Thymus (tissue), 11 donors: ENCODE measurements at regions not wholly inside any gene's neighbourhood (a gene's known extent, or its start where the extent isn't known, plus 50 kb on each side); places are given as distances from the start of the nearest gene placed in this dataset.

Experiments
- DNase-seq, 9 donors: peaks; one replicate each; pipeline ENCODE4 v3.0.0-alpha.2; 2013; ENCODE audit warnings: low spot score in 9 of 9, low read depth in 6 of 9, missing footprints in 1 of 9
- H3K27ac ChIP-seq, 2 donors: one replicate each; pipeline ENCODE4 v1.5.1; 2013; ENCODE audit warnings: control low read depth in 1 of 2, low read depth in 1 of 2, low read length in 1 of 2, mild to moderate bottlenecking in 1 of 2, moderate library complexity in 1 of 2
- H3K27me3 ChIP-seq, 2 donors: one replicate each; pipeline ENCODE4 v1.5.1; 2013; ENCODE audit warnings: low read length in 1 of 2; ENCODE audit not compliant: control insufficient read depth in 2 of 2, insufficient read depth in 1 of 2
- H3K36me3 ChIP-seq, 2 donors: one replicate each; pipeline ENCODE4 v1.5.1; 2013; ENCODE audit warnings: low read length in 1 of 2, mild to moderate bottlenecking in 1 of 2, moderate library complexity in 1 of 2; ENCODE audit not compliant: control insufficient read depth in 2 of 2, insufficient read depth in 2 of 2
- H3K4me1 ChIP-seq, 2 donors: one replicate each; pipeline ENCODE4 v1.5.1; 2013; ENCODE audit warnings: low read length in 2 of 2; ENCODE audit not compliant: control insufficient read depth in 2 of 2, insufficient read depth in 2 of 2
- H3K4me3 ChIP-seq, 2 donors: one replicate each; pipeline ENCODE4 v1.5.1; 2013; ENCODE audit warnings: low read length in 2 of 2, control low read depth in 1 of 2, mild to moderate bottlenecking in 1 of 2
- H3K9me3 ChIP-seq, 2 donors: one replicate each; pipeline ENCODE4 v1.5.1; 2013; ENCODE audit warnings: low read length in 1 of 2, mild to moderate bottlenecking in 1 of 2; ENCODE audit not compliant: control insufficient read depth in 2 of 2, insufficient read depth in 1 of 2
- WGBS: extraction: QIAGEN DNeasy Blood & Tissue Kit; methylation state at CpG from one replicate; pipeline ENCODE4 v1.1.7; 2013; 5-methylcytosine and 5-hydroxymethylcytosine counted together
- donor health status: healthy.

GRCh38 chr17:77001487-77001886 lies 133.3 kb downstream of the MGAT5B start:
- H3K4me3 ChIP-seq = no peak overlapping the region
- no peak overlapping the region for H3K27ac ChIP-seq
- DNase-seq = no peak
- WGBS = 98% methylated on average over 7 of the region's 7 CpGs
- peaks cover 0 to 3% of the 10 kb centered on the region in 2 donors for H3K9me3 ChIP-seq
- H3K36me3 ChIP-seq = no peaks in the 10 kb centered on the region
- H3K4me1 ChIP-seq = peaks cover 21 to 42% of the 10 kb centered on the region in 2 donors
- H3K27me3 ChIP-seq = no peaks in the 10 kb centered on the region

- WGBS = 94% methylated on average over 23 of the region's 23 CpGs
- Histone ChIP-seq H3K36me3 (no peaks in the 10 kb centered on the region), H3K27me3 (no peaks in the 10 kb centered on the region), H3K9me3 (peaks cover 0 to 3% of the 10 kb centered on the region in 2 donors), H3K4me1 (peaks cover 15 to 38% of the 10 kb centered on the region in 2 donors), H3K4me3 (no peak overlapping the region), H3K27ac (no peak overlapping the region)
- no peak for DNase-seq
Measured at GRCh38 chr17:77002103-77003045, 134.2 kb downstream of the MGAT5B start.

GRCh38 chr17:77003699-77004098 lies 135.5 kb downstream of the MGAT5B start:
- H3K36me3 ChIP-seq = no peaks in the 10 kb centered on the region
- 98% methylated on average over 2 of the region's 2 CpGs for WGBS
- H3K4me1 ChIP-seq = peaks cover 14 to 35% of the 10 kb centered on the region in 2 donors
- no peak overlapping the region for H3K4me3 ChIP-seq
- no peaks in the 10 kb centered on the region for H3K27me3 ChIP-seq
- H3K27ac ChIP-seq = no peak overlapping the region
- H3K9me3 ChIP-seq = peaks cover 0 to 3% of the 10 kb centered on the region in 2 donors
- no peak for DNase-seq

- DNase-seq = no peak
- no peaks in the 10 kb centered on the region for H3K36me3 ChIP-seq
- H3K27me3 ChIP-seq = no peaks in the 10 kb centered on the region
- H3K4me1 ChIP-seq = peaks cover 3 to 27% of the 10 kb centered on the region in 2 donors
- no peak overlapping the region for H3K4me3 ChIP-seq
- no peak overlapping the region for H3K27ac ChIP-seq
- WGBS = 89% methylated on average over 20 of the region's 20 CpGs
- peaks cover 0 to 15% of the 10 kb centered on the region in 2 donors for H3K9me3 ChIP-seq
Measured at GRCh38 chr17:77006971-77007649, 133.7 kb upstream of the SEC14L1 start.

- Histone ChIP-seq H3K9me3 (peaks cover 0 to 13% of the 10 kb centered on the region in 2 donors), H3K27ac (no peak overlapping the region), H3K4me3 (no peak overlapping the region), H3K36me3 (no peaks in the 10 kb centered on the region), H3K4me1 (peaks cover 3 to 25% of the 10 kb centered on the region in 2 donors), H3K27me3 (no peaks in the 10 kb centered on the region)
- 96% methylated on average over 2 of the region's 2 CpGs for WGBS
- DNase-seq = no peak
Measured at GRCh38 chr17:77009877-77010276, 130.9 kb upstream of the SEC14L1 start.

- H3K4me3 ChIP-seq = no peak overlapping the region
- no peaks in the 10 kb centered on the region for H3K27me3 ChIP-seq
- H3K4me1 ChIP-seq = peaks cover 3 to 25% of the 10 kb centered on the region in 2 donors
- peaks cover 0 to 13% of the 10 kb centered on the region in 2 donors for H3K9me3 ChIP-seq
- H3K36me3 ChIP-seq = no peaks in the 10 kb centered on the region
- H3K27ac ChIP-seq = no peak overlapping the region
- DNase-seq = no peak
Measured at GRCh38 chr17:77010667-77011066, 130.1 kb upstream of the SEC14L1 start.

- Histone ChIP-seq H3K4me1 (peaks cover 3 to 20% of the 10 kb centered on the region in 2 donors), H3K27ac (no peak overlapping the region), H3K9me3 (peaks cover 0 to 13% of the 10 kb centered on the region in 2 donors), H3K36me3 (no peaks in the 10 kb centered on the region), H3K27me3 (no peaks in the 10 kb centered on the region), H3K4me3 (no peak overlapping the region)
- 73% methylated on average over 7 of the region's 7 CpGs for WGBS
- DNase-seq = peak in 4 of 9 donors; percentile 29 to 61 (median 38)
Measured at GRCh38 chr17:77011173-77012011, 129.4 kb upstream of the SEC14L1 start.

GRCh38 chr17:77018504-77018903 lies 122.3 kb upstream of the SEC14L1 start:
- no peak overlapping the region for H3K4me3 ChIP-seq
- H3K27me3 ChIP-seq = no peaks in the 10 kb centered on the region
- H3K4me1 ChIP-seq = no peaks in the 10 kb centered on the region
- WGBS = 93% methylated on average over 5 of the region's 5 CpGs
- H3K9me3 ChIP-seq = peaks cover 0 to 12% of the 10 kb centered on the region in 2 donors
- H3K36me3 ChIP-seq = no peaks in the 10 kb centered on the region
- no peak overlapping the region for H3K27ac ChIP-seq
- DNase-seq = no peak
